Stomach (tissue), 4 donors: ENCODE measurements at regions not wholly inside any gene's neighbourhood (a gene's known extent, or its start where the extent isn't known, plus 50 kb on each side); places are given as distances from the start of the nearest gene placed in this dataset.

Experiments used
- EP300 ChIP-seq: sonication (generic); formaldehyde crosslinking; IDR thresholded peaks from one replicate; pipeline ENCODE4 v1.6.1; 2017; ENCODE audit warnings: antibody characterized with exemption
- POLR2A ChIP-seq, 4 donors: fragments of 450-650 bp; IDR thresholded peaks; one replicate each; pipeline ENCODE4 v1.6.1; 2016; ENCODE audit warnings: antibody characterized with exemption in 4 of 4, control low read depth in 2 of 4, mild to moderate bottlenecking in 1 of 4, moderate library complexity in 1 of 4
- POLR2AphosphoS5 ChIP-seq, 3 donors: sonication (generic); formaldehyde crosslinking; IDR thresholded peaks; one replicate each; pipeline ENCODE4 v1.6.1; 2016; ENCODE audit warnings: antibody characterized with exemption in 3 of 3
- TF ChIP-seq, protein P1 (sequence below), 7 experiments: fragments of 450-650 bp in 4 of 7; fragments of 200-600 bp in 3 of 7; sonication (generic) in 3 of 7; IDR thresholded peaks; one replicate each; pipeline ENCODE4 v1.5.1; 2016 to 2019; ENCODE audit warnings: antibody characterized with exemption in 7 of 7, control low read depth in 2 of 7, mild to moderate bottlenecking in 1 of 7

DNA sequence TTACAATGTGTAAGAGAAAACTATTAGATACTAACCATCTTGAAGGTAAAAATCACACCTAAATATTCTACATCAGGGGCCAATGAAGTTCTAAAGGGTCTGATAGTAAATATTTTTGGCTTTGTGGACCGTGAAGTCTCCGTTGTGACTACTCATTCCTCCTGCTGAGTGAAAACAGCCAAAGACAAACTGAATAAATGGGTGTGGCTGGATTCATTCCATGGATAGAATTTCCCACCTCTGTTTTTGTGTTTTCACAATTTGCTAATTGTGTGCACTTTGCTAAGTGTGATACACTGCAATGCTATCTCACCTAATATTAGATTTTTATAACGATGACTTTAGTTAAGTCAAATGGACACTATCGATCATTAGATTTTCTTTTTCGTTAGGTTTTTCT lies 1474.0 kb downstream of the PLA2G4A start:
- TF ChIP-seq POLR2A (IDR thresholded peaks at IDR 0.05) (no peak), POLR2AphosphoS5 (IDR thresholded peaks at IDR 0.05) (no peak), EP300 (no peak)
- TF ChIP-seq, protein P1, sequence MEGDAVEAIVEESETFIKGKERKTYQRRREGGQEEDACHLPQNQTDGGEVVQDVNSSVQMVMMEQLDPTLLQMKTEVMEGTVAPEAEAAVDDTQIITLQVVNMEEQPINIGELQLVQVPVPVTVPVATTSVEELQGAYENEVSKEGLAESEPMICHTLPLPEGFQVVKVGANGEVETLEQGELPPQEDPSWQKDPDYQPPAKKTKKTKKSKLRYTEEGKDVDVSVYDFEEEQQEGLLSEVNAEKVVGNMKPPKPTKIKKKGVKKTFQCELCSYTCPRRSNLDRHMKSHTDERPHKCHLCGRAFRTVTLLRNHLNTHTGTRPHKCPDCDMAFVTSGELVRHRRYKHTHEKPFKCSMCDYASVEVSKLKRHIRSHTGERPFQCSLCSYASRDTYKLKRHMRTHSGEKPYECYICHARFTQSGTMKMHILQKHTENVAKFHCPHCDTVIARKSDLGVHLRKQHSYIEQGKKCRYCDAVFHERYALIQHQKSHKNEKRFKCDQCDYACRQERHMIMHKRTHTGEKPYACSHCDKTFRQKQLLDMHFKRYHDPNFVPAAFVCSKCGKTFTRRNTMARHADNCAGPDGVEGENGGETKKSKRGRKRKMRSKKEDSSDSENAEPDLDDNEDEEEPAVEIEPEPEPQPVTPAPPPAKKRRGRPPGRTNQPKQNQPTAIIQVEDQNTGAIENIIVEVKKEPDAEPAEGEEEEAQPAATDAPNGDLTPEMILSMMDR (IDR thresholded peaks at IDR 0.05), result no peak
